ENCODE measurements at regions not wholly inside any gene's neighbourhood (a gene's known extent, or its start where the extent isn't known, plus 50 kb on each side); places are given as distances from the start of the nearest gene placed in this dataset.

DNA sequence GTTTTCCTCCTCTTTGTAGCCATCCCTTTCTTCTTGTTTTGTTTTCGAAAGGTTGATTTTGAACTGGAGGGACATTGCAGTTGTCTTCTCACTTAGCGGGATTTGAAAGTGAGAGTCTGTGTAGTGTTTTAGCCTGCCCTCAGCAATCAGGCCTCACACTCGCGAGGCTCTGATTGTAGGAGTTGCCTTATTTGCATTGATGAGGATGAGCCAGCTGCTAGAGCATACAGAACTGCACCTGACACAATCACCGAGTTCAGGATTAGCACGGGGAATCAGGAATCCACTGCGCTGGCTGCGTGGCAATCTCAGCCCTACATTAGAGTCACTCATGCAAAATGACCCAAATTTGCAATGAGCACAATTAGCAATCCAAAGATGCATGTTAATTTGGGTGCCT, 122.5 kb upstream of the TMEM161B start:
- TF ChIP-seq, protein P1, sequence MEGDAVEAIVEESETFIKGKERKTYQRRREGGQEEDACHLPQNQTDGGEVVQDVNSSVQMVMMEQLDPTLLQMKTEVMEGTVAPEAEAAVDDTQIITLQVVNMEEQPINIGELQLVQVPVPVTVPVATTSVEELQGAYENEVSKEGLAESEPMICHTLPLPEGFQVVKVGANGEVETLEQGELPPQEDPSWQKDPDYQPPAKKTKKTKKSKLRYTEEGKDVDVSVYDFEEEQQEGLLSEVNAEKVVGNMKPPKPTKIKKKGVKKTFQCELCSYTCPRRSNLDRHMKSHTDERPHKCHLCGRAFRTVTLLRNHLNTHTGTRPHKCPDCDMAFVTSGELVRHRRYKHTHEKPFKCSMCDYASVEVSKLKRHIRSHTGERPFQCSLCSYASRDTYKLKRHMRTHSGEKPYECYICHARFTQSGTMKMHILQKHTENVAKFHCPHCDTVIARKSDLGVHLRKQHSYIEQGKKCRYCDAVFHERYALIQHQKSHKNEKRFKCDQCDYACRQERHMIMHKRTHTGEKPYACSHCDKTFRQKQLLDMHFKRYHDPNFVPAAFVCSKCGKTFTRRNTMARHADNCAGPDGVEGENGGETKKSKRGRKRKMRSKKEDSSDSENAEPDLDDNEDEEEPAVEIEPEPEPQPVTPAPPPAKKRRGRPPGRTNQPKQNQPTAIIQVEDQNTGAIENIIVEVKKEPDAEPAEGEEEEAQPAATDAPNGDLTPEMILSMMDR (conservative IDR thresholded peaks at IDR 0.05; ENCODE audit: low read depth, low read length), result no peak
- TF ChIP-seq MXI1 (IDR thresholded peaks at IDR 0.05; ENCODE audit: borderline replicate concordance, low read depth, low read length) (no peak), MAFK (IDR thresholded peaks at IDR 0.05; ENCODE audit: low read depth, low read length) (no peak), POLR2A (IDR thresholded peaks at IDR 0.05; ENCODE audit: low read depth, low read length) (no peak), USF2 (IDR thresholded peaks at IDR 0.05; ENCODE audit: low read depth, low read length) (no peak), RFX5 (IDR thresholded peaks at IDR 0.05; ENCODE audit: low read depth, low read length) (no peak), RAD21 (IDR thresholded peaks at IDR 0.05; ENCODE audit: low read length) (no peak), RCOR1 (IDR thresholded peaks at IDR 0.05; ENCODE audit: insufficient replicate concordance, low read length) (no peak), SMC3 (IDR thresholded peaks at IDR 0.05; ENCODE audit: low read depth, low read length) (no peak), NFE2L2 (IDR thresholded peaks at IDR 0.05; ENCODE audit: low read depth, low read length) (no peak), FOS (IDR thresholded peaks at IDR 0.05; ENCODE audit: low read depth, low read length) (no peak), ELK1 (IDR thresholded peaks at IDR 0.05; ENCODE audit: borderline replicate concordance, low read depth, low read length) (no peak)

Data from IMR-90 (cell line).